ENCODE measurements at regions not wholly inside any gene's neighbourhood (a gene's known extent, or its start where the extent isn't known, plus 50 kb on each side); places are given as distances from the start of the nearest gene placed in this dataset.

DNA sequence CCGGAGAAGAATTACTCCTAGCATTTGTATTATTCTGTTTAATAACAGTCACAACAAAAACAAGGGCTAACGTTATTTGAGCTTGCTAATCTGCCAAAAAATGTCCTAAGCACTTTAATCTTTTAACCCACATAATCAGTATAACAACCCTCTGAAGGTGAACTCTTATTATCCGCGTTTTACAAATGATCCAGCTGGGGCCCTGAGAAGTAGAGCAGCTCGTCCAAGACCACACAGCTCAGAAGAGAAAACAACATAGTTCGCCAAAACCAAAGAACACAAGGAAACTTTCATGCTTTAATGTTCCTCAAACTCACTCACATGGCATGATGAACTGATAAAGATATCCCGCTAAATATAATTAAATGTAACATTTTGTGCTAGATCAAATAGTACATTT, 159.7 kb upstream of the ZNF236 start:
- no peak for TF ChIP-seq POLR2A (IDR thresholded peaks at IDR 0.05; ENCODE audit: low read depth, low read length)
- TF ChIP-seq TAF1 (IDR thresholded peaks at IDR 0.05; ENCODE audit: borderline replicate concordance, low read depth, low read length): no peak
